HG02571 (cell line): ENCODE measurements at regions not wholly inside any gene's neighbourhood (a gene's known extent, or its start where the extent isn't known, plus 50 kb on each side); places are given as distances from the start of the nearest gene placed in this dataset.
"Not testable (repeated sequence)": the region's sequence is repeated elsewhere in the genome, so short reads cannot be mapped to it uniquely, and the experiment has no call there.

Experiments used
- ATAC-seq: cut with Tn5 transposase; IDR thresholded peaks from one replicate; pipeline ENCODE4 v1.9.1; 2021; ENCODE audit warnings: mild to moderate bottlenecking, moderate library complexity; ENCODE audit not compliant: unreplicated experiment

DNA sequence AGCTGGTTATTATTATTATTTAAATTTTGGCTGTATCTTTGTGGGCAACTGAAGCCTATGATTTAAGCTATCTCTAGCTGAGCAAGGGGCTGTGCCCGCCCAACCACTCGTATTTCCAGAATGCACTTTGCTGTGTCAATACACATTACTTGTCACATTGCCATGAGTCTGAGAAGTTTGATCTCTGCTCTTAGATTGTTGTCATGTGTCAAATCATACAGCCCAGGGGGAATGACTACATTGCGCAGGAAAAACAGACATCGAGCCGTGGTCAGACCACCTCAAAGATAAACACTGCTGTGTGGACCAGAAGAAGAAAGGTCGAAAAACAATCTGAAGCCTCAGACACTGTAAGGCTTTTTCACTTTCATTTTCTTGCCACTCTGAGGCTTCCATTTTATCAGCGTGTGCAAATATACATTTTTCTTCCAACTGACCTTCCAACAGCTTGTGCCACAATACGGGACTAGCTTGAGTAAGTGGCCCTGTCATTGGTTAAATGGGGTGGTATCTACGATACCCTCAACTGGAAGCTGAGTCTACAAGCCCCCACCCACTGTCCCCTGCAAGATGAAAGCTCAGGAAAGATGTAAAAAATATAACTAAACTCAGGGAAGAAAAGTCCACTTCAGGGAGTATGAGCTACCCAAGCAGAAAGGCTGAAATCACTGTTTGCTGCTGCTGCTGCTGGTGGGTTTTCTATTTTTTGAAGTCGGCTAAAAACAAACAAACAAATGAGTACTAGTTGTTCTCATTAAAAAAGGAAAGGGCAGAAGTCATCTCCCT, 603.0 kb downstream of the BNC2 start:
- no peak for ATAC-seq

DNA sequence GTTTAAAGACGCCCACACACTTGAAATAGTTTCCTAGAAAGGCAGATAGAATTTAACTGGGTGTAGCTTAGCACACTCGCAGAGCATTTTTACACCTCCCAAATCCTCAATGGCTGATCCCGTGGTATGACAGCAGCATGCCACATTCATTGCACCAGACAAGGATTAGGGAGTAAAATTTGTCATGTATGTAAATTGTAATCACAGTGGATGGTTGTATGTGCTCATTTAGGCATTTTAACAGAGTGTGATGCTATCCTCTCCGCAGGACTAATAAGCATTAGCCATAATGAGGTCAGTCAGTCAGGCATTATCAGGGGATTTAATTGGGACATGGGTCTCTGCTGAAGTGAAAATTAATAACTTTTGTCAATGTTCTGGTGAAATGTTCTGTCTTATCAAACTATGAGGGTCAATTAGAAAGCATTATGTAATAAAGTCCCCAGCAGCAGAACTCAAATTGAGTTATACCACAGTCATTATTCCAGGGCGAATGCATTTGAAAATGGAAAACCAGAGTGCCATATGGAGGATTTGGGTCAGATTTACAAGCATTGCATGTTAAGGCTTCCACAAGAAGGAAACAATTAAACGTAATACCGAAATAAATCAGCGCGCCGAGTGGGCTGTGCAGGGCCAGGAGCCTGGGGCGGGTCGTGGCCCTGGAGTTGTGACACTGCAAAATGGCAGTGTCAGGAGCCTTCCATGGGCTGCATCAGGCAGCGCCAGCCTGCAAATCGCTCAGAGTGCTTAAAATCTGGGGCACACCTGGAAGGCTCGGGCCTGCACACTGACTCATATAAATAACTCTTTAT, 602.2 kb downstream of the BNC2 start:
- ATAC-seq, result no peak

DNA sequence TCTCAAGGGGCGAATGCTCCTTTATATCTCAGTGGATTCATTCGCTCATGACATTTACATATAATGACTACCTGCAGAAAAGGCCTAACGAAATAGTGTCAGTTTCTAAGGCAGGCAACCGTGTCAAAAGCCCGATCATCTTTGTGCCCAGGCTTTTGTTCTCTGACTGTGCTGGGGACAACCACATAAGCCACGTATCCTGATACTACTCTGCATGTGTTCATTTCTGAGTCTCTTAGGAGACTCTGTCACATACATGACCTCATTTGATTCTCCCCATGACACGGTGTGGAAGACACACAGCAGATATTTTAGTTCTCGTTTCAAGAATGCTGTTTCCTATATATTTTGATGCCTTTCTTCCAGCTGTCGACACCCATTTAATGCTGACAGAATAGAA, 598.5 kb downstream of the BNC2 start:
- ATAC-seq, result no peak

DNA sequence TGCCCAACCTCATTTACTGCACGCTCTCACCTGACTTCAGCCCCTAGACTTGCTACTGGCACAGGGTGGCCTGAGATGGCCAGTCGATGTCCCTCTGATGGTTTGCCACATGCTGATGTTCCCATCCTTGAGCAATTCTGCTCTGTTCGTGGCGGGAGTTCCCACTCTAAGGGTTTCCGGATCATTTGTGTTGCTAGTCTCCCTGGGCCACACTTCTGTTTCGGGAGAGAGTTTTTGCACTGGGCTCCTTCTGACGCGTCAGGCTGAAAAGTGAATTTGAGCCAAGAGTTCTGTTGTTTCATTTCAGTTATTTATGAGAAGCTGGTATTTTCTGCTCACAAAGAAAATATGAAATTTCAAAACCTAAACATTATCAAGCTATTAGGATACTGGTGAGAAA, 597.7 kb downstream of the BNC2 start:
- ATAC-seq, result no peak

DNA sequence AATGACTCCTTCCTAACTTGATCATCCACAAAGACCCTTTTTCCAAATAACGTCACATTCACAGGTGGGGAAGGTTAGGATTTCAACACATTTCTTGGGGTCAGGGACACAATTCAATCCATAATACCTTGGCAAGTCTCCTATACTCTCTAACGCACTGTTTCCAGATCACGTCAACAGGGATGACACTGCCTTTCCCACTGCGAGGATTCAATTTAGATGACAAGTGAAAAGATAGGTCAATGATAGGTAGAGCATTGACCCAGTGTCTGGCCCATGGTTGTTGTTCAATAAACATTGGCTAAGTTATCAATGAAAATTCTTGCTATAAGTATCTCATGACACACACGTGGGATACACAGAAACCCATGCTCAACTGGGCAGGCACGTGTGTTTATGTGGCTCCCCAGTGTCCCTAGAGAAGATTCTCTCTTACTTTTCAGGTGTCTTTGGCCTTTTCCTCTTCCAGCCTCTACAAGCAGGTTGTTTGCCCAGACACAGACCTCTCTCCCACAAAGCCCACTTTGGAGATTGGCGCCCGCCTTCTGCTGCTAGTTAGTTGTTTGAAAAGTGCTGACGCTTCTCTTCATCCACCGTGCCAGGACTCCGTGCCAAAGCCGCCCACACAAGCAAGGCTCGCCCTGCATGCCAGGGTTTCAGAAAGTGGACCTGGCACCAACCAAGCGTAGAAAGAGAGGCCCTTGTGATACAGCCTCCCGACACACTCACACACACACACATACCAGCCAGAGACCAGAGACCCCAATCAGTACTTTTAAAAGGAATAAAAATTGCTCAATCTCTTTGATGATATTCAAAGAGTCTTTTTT, 594.5 kb downstream of the BNC2 start:
- no peak for ATAC-seq

DNA sequence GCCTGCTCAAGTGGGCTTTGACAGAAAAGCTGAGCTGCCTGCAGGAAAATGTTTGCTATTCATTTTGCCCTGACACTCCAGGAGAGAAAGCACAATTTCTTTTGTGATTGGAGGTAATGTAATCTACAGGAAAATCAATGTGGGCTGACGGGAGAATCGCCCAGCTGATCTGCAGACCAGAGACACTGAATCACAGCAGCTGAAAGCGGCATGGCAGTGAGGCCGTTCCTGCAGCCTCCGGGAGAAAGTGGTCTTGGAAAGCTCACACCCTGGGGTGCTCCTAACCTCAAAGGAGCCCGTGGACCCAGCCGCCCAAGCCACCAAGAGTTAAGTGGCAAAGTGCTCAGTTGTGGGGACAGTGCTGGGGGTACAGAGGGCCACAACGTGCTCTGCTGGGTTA, 593.6 kb downstream of the BNC2 start:
- no peak for ATAC-seq

DNA sequence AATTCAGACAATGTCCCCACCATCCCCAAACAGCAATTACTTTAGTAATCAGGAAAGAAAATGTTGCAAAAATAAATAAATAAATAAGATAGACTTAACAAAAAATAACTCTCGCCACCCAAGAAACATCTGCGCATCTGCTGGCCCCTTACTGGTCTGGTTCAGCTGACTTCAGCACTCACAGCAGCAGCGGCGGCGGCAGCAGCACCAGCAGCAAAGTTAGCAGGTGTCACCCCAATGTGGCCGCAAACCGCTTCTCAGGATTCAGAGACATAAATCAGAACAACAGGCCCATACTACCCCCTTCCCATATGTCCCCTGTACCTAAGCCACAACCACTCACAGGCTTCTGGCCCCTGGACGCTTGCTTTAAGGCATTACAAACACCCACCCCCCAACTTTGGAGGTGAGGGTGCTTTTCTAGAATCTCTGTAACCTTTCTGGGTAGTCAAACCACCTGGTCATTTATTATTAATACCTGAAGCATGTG, 593.0 kb downstream of the BNC2 start:
- ATAC-seq, result no peak

DNA sequence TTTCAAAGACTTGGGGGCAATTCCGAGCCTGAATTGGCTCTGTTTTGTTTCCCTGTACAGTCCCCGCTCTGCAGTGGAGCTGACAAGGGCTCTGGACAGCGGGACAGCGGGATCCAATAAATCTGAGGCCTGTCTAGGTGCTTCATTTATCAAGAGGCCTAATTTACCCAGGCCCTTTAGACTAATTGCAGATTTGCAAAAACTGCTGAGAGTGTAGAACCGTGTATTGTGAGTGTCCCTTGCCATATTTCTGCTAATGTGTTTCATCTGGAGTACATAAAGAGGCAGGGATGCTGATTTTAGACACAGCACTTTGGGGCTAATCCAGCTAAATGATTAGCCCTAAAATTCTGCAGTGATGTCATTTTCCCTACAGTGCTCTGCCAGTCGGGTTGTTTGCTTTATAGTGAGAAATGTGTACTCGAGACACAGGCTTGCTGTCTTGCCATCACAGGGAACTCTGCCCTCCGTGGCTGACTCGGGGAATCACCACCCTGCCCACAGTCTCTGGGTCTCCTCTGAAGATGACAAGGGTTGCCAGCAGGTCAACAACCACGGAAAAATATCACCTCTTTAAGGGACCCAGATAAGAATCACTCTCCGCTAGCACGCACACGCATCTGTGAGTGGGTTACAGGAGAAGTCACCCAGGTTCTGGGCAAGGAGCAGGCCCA, 592.0 kb downstream of the BNC2 start:
- ATAC-seq, result no peak

DNA sequence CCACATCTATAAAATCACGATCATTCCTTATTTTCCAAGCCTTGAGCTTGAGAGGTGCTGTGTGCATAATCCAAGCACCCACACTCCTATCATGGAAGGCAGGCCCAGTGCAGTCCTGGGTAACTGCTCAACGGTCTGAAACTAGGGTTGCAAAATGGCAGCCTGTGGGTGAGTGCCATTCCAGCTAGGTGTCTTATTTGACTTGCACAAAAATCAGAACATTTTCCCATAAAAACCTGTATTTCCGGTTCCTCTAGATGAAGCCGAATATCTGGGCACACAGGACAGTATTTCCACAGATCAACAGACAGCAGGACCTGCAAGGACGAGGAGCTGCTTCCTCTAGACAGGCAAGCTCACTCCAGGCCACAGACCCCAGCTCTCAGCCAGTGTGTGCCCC, 588.8 kb downstream of the BNC2 start:
- no peak for ATAC-seq

DNA sequence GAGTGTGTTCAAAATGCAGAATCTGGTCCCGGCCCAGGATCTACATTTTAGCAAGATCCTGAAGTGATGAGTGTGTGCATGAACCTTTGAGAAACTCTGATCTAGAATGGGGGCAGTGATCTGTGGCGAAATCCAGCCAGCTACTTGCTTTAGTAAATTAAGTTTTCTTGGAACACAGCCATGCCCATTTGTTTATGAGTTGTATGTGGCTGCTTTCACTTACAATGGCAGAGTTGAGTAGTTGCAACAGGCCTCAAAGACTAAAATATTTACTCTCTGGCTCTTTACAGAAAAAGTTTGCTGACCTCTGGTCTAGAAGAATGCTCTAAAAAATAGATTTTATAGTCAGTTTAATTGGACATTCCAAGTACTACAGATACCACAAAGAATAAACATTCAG, 588.3 kb downstream of the BNC2 start:
- ATAC-seq, result no peak

DNA sequence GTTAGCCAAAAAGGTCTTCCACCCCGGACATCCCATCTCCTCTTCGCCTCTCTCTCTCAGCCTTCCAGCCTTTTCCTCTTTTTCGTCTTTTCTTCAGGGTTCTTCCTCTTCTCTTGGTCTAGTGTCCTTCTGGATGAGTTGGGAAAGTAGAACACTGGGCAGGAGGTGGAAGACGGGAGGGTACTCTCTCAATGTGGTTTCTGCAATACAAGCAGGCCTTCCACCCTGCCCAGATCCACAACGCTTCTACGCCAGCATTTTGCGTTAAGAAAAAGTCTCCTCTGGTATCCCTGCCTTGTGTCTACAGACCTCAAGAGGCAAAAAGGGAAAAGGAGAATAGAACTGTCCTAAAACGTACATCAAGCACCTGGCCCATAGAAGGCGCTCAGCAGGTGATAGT, 587.8 kb downstream of the BNC2 start:
- no peak for ATAC-seq

DNA sequence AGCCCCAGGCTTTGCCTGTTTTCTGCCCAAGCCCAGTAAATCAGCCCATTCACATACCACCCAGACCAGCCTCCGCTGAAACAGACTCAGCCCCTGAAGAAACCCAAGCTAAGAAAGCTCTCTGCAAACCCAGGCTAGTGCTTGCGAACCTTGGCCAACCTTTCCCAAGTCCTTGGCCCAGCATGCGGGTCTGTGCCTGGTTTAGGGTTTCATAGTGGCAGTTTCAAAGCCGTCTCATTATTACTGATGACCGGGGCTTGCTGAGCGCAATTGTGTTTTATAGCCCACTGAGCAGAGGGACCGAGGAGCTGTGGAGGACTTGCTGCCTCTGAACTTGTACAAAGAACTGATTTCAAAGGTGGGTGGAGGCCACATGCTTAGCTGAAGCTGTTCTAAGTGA, 584.3 kb downstream of the BNC2 start:
- no peak for ATAC-seq

DNA sequence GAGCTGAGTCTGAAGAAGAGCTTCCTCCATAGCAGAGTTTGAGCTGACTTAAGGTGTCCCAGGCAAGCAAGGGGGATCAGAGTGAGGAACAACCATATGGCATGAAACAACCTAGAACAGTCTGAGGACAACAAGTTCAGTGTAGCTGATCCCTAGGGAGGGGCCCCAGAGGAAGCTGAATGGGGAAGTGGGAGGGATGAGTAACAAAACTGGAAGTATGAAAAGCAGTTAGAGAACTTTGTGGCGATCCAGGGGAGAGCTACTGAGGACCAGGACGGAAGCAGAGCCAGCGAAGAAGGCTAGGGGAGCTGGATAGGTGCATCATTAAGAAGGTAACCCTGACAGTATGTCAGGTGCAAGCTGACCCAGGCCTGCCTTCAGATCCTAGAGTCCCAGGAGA, 580.8 kb downstream of the BNC2 start:
- no peak for ATAC-seq

DNA sequence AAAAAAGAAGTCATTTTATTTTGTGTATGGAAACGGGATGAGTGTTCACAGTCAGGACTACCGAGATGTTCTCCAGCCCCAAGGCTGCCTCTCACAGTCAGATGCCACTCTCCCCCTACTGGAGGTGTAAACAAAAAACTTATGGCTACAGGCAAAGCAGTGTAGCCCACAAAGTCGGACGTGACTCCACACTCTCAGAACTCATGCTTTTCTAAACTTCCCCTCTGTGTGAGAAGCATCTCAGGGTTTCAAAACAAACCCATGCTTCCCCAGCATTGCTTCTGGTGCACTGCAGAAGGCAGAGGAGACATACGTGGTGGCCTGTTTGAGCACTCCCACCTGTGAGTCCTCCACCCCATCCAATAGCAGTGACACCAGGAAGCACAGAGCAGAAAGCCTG, 580.3 kb downstream of the BNC2 start:
- no peak for ATAC-seq

DNA sequence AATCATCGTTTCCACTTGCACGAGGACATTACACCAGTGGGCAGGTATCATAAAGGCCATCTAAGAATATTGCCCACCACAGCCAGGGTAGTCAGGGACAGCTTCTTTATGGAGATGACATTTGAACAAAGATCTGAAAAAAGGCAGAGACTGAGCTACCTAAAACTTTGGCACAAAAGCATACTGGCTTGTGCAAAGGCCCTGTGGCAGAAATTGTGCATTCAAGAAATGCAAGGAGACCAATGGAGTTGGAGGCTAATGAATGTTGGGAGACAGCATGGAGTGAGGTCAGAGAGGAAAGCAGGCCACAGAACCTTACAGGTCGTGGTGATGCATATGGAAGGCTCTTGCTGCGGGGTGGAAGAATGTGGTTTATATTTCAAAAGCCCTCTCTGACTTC, 578.5 kb downstream of the BNC2 start:
- no peak for ATAC-seq

DNA sequence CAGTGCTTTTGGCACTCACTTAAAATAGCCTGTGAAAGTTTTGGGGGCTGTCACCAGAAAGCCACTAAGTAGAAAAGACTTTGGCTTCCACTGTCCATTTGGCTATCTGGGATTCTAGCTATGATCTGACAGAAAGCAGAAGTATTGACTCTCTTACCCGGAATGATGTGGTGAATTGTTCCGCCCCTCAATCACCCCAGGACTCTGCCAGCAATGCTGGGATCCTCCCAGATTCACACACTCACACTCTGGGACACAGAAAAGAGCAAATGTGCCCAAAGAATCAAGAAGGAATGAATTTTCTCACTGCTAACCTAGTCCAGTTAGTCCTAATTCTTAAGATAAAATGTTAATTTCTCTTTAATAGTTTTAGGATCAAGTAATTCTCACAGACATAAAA, 576.9 kb downstream of the BNC2 start:
- no peak for ATAC-seq

DNA sequence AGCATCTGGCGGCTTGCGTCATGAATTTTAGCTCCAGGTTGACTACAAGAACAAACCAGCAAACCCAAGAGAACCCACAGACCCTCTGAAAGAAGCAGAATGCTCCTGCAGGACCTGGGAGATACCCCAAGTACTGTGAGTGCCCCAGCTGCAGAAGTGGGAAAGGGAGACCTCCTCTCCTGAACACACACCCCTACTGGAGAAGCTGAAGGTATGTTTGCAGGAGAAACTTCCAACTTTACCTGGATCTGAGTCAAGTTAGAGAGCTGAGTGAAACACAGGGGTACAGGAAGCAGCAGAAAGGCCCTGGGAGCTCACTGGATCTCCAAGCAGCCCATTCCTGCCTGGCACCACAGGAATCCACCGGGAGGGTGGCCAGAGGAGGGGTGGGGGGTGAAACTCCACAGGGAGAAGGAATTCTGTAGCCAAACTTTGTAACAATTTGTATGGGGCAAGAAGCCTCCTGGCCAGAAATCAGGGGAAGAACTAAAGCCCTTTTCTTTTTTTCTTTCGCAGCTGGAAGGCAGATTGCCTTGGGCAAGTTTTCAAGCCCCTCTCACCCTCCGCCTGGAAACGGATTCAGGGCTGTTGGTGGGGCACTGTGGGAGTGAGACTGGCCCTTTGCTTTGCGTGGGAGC, 576.2 kb downstream of the BNC2 start:
- ATAC-seq, result no peak

DNA sequence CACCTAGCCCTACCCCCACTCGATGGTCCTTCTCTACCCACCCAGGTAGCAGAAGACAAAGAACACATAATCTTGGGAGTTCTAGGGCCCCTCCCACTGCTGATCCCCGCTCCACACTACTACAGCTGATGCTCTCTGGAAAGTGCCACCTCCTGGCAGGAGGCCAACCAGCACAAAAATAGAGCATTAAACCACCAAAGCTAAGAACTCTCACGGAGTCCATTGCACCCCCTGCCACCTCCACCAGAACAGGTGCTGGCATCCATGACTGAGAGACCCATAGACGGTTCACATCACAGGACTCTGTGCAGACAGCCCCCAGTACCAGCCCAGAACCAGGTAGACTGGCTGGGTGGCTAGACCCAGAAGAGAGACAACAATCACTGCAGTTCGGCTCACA, 575.5 kb downstream of the BNC2 start:
- not testable (repeated sequence) for ATAC-seq

DNA sequence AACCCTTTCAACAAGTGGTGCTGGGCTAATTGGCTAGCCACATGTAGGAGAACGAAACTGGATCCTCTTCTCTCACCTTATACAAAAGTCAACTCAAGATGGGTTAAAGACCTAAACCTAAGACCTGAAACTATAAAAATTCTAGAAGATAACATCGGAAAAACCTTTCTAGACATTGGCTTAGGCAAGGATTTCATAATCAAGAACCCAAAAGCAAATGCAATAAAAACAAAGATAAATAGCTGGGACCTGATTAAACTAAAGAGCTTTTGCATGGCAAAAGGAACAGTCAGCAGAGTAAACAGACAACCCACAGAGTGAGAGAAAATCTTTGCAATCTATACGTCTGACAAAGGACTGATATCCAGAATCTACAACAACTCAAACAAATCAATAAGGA, 571.1 kb downstream of the BNC2 start:
- ATAC-seq, result not testable (repeated sequence)

DNA sequence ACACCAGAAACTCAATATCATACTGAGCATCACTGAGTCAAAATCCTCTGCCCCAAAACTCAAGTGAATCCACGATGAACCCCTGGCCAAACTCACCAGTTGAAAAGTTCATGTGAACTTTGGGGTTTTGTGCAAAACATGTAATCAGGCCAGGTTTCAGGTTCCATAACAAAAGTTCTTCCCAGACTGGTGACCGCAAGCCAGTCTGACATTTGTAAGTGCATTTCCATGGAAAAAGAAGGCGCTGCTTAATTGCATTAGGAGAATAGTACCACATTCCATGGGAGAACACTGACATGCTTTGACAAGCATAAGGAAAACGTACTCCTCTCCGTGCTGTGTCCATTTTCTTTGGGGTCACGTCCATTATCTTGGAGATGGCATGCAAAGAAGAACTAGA, 567.0 kb downstream of the BNC2 start:
- ATAC-seq, result no peak
